ENCODE measurements at regions not wholly inside any gene's neighbourhood (a gene's known extent, or its start where the extent isn't known, plus 50 kb on each side); places are given as distances from the start of the nearest gene placed in this dataset.

- DNase-seq, result no peak
These were observed 62.2 kb upstream of the SOX6 start for GRCh38 chr11:16418428-16419097.

- no peak for DNase-seq
These were observed 56.3 kb upstream of the SOX6 start for GRCh38 chr11:16412525-16413172.

GRCh38 chr11:16410479-16410878, 54.1 kb upstream of the SOX6 start:
- no peak for DNase-seq

GRCh38 chr11:16408619-16409018, 52.3 kb upstream of the SOX6 start:
- no peak for DNase-seq

- DNase-seq, result no peak
These were observed 49.9 kb upstream of the SOX6 start for GRCh38 chr11:16406226-16406625.
